Fibroblast of gingiva (primary cell): ENCODE measurements at regions not wholly inside any gene's neighbourhood (a gene's known extent, or its start where the extent isn't known, plus 50 kb on each side); places are given as distances from the start of the nearest gene placed in this dataset.

Experiments used
- DNase-seq: peaks from one replicate; pipeline ENCODE4 v3.0.0-alpha.2; 2011; ENCODE audit warnings: low read depth

DNA sequence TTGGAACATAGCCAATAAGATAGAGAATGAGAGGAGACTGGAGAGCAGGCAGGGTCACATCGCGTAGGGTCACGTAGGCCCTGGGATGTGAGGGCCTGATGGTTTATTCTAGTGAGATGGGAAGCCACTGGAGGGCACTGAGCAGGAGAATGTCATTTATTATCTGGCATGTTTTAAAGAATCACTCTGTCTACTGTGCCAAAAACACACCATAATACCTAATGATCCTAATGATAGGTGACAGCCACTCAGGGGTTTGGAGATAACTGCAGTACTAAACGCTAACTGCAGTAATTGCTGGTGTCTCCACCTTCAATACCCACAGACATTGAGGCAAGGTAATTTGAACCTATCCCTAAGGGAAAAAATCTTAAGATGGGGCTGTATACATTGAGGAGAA lies 185.4 kb downstream of the TTLL7 start:
- DNase-seq: no peak

DNA sequence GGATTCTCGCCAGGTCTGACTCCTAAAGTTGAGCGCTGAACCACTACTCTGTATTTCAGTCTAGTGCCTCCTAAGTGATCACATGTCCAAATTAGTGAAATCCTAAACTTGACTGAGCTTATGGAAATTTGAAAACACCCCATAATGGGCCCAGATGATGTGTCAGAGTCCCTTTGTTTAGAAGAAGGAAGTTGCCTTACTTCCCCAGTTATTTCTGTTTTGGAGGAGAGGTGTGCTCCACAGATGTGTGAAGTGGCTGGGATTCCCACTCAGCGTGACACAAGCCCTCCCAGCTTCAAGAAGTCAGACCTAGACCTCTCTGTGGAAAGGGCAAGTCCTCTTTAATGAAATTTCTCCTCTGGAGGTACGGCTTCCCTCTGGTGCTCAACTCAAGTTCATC lies 188.8 kb downstream of the TTLL7 start:
- DNase-seq: no peak

DNA sequence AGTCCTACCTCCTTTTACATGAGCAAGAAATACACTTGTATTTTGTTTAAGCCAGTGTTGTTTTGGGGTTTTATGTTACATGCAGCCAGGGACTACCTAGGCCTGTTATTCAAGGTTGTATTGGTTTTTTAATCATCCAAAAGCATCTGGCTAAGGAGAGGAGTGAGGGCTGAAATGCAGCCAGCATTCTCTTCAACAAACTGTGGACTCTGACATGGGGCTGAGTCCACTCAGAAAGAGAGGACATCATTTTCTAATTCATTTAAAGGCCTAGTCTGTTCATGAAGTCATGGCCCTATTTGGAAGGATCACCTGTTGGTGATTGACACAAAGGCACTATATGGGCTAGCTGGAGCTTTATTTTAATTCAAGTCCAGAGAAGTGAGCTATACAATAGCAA lies 190.4 kb downstream of the TTLL7 start:
- DNase-seq: no peak

DNA sequence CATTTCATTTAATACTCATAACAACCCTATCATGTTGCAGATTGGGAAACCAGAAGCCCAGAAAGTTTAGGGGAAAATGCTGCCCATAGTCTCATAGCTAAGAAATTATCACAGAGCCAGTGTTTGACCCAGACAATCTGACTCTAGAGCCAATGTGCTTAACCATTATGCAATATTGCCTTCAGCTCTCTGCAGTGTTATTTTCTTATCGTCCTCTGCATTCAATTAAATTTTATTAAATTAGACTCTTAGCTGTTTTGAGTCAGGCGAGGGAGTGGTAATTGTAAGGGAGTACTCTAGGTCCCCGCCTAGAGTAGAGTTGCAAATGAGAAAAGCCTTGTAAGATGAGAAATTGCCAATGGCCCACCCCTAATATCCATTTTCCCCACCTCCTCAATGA lies 191.1 kb downstream of the TTLL7 start:
- peak; percentile 70 for DNase-seq

DNA sequence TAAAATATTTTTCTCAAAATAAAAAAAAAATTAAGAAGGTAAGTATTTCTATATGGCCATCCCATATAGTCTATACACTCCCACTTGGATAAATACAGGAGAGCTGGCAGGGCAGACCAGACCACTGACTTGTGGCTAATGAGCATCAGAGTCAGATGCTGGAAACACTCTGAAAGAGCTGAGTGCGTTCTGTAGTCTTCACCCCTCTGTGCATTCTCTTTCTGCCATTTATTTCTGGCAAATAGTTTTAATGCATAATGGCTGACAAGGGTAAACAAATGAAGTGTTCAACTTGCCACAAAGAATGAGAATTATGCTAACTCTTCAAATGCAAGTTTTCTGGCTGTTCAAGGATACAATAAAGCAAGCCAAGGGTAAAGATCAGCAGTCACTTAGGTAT lies 191.7 kb downstream of the TTLL7 start:
- no peak for DNase-seq

DNA sequence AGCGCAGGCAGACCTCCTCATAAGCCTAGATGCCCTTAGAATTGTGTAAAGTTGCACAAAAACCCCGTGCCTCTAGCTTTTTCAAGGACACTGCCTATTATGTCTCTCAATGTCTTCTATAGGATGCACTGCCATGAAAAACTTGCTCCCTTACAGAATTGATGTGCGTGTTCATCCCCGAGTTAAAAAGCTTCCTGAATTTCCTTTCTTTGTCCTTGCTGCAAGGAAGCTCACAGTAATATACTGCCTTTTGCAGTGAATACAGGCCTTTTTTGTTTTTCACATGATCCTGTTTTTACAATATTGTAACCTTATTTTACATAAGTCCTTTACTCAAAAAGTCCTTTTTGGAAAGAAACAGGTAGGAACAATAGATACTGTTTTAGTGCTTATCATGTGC lies 193.0 kb downstream of the TTLL7 start:
- DNase-seq: no peak

DNA sequence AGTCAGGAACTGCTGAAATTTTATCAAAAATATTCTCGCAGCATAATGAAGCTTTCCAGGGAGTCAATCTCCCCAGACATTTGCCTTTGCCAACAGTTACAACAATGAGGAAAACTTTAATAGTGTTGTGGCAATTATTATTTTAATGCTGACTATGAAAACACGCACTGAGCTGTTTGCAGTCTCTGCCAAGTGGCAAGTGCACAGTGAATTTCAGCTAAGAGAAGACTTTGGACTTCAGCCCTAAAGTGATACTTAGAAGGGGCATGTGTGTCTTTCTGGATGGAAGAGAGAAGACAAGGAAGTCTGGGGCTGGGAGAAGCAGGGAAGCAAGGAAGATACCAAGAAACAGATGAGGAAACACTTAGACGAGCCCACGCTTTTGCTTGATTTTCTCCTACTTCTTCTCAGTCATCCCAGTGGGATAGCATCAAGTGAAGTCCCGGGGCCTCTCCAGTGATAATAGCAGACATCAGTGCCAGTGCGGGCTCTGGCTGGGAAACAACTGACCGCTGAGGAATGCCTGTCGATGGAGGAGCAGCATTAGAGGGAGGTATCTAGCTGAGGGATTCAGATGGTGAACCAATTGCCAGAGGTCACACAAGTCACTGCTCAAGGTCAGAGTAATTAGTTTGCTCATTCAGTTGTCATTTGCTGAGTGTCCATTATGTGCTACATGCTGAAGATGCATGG lies 196.3 kb downstream of the TTLL7 start:
- DNase-seq: no peak

DNA sequence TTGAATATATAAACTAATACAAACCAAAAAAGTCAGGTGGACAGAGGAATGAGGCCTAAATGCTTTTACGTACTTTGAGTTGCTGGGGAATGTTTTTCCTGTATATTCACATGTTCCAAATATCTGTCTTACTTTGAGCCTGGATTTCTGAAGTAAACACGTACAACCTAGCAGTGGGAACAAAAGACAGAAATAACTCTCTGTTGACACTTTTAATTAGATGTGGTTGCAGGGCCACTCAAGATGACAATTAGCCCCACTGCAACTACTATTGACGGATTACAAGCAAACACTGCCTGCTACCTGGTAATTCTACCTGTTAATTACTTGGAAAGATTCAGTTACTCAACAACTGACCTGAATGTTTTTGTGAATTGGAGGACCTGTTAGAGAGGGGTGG lies 196.9 kb downstream of the TTLL7 start:
- DNase-seq: no peak

DNA sequence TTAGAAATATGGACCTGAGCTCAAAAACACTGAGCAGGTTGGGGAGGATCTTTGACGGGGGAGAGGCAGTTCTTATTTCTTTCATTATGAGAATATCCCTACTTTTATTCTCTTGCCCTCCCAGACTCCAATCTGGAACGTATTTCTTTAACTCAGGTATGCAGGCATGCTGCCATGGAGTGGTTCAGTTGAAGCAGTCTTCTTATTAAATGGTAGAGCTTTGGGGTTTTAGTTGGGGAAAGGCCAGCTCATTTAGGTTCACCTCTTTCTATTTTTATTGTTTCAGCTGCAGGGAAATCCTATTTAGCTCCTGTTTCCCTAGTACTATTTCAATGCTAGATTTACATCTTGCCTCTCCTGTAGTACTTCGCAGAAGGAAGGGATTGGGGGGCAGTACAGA lies 198.9 kb downstream of the TTLL7 start:
- no peak for DNase-seq

DNA sequence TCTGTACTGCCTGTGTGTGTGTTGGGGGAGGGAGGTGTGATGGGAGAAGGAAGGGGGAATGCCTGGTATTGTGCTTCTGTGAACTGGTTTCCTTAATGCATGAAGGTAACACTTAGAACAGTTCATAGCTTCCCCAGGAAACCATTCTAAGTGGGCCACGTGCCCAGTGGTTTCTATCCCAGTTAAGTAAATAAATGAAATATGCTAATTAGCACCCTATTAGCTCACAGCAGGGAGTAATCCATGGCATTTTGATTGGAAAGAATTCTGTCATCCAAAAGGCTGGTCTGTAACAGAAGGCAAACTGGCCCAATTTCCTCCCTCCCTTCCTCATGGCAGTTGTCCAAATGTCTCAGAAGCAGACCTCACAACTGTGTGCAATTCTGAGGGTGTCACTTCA lies 199.3 kb downstream of the TTLL7 start:
- peak; percentile 81 for DNase-seq

DNA sequence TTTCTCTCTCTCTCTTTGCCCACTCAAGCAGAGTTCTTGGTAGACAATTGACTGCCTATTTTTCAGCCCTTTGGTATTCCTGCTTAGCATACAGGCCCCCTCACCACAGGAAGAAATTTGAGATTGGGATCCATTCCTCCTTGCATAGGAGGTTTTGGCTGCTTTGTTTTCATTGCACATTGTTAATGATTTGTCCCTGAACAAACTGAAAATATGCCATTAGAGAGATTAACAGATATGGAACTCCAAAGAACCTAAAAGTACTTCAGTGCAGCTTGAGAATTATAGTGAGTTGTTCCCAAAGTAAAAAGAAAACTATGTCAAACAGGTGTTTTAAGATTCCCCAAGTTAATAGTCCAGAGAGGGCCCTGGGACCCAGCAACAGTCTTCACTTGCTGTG lies 200.0 kb downstream of the TTLL7 start:
- DNase-seq: no peak

DNA sequence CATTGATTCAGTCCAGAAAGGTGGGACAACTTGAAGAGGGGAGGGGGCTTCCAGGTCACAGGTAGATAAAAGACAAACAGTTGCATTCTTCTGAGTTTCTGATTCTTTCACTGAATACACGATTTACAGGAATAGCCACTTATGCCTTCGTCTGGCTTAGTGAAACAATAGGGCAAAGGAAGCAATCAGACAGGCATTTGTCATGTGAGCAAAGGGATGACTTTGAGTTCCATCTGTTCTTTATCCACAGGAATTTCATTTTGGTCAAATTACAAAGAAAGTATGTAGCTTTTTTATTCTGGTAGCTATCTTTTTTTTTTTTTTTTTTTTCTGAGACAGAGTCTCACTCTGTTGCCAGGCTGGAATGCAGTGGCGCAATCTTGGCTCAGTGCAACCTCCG lies 202.5 kb downstream of the TTLL7 start:
- DNase-seq: peak; percentile 79

DNA sequence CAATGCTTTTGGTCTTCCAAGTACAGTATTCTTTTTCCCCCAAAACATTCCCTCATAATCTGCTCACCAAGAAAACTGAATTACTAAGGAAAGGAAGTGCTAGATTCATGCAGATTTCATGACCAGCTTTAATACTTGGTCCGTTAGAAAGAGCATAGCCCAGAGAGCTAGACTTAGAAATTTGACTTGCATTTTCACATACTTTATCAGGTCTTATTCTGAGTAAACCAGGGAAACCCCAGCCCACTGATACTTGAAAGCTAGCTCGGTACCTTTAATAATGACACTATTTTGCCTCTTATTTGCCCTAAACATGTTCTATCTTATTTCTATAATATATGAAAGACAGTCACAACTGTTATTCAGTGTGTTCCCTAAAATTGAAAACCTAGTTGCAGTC lies 204.5 kb downstream of the TTLL7 start:
- no peak for DNase-seq

DNA sequence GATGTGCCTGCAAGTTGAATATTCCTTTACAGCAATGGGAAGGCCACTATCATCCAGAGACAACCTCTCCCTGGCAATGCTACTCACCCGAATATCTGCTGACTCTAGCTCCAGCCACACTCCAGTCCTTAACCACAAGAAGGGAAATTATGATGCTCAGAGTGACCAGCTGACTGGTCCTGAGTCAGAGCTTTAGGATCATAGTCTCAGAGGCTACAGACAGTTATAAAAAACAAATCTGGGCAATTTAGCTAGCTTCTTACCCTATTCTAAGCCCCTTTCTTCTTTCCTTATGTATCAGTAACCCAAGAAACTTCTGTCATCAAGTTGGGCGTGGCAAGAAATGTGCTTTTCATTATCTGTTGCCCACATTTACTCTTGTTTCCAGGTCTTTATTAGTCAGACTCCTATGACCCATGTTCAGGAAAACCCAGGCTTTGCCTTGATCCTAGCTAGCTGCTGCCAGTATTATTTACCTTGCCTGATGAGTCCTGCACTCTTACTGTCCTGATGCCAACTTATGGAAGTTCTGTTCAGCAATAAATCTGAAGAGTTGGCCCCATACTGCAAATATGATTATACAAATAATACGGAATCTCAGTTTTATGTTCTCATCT lies 207.0 kb downstream of the TTLL7 start:
- DNase-seq: peak; percentile 21

DNA sequence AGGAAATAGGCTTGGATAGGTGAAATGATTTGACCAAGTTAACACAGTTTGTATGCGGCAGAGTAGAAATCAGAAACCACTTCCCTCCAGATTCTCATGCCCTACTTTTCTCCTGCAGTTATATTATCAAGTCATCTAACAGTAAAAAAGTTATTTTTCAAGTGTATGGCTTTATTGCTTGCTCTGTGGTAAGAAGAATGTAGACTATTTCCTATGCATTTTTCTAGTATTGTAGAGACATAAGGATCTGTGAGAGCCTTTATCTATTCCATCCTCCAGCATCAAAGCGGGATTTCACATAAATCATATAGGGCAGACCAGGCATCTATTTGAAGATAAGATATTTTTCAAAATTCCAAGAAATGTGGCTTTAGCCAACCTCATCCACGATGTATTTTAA lies 208.5 kb downstream of the TTLL7 start:
- DNase-seq: no peak

DNA sequence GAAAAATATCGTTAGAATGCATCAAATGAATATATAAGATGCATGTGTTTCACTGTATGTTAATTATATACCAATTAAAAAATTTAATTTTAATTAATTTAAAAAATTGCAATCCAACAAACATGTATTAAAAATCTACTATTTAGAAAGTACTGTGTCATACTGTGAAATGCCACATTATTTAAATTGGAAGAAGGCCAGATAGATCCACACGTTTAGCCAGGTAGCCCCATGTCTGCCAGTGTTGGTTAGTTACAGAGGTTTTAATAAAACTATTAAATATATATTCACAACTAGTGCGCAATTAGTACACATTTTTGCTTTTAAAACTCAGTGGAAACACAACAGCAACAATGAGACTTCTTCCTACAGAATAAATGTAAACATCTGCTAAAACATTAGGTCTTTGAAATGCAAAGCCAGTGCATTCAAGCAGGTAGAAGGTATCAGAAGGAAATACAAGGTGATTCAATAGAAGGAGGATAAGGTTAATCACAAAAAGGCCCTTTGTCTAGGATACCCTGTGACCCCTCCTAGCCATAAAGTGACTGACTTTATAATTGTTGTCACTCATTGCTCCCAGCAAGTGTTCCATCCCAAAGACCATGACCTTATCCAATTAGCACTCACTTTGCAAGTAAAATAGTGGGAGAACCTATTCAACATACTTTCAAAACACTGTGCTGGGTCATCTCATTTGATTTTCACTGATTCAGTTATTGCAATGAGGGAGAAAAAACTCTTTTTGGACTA lies 211.5 kb downstream of the TTLL7 start:
- no peak for DNase-seq

DNA sequence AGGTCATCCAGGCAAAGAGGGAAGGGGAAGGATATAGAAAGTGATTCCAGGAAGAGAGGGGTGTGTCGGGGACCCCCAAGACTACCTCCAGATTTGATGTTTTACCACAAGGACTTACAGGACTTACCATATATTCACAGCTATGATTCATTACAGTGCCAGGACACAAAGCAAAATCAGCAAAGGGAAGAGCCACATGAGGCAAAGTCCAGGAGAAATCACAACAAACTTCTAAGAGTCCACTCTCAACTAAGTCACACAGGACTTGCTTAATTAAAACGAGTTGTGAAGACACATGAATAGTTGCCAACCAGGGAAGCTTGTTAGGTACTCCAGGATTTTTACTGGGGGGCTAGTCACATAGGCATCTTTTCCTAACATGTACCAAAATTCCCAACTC lies 217.3 kb downstream of the TTLL7 start:
- DNase-seq: no peak

DNA sequence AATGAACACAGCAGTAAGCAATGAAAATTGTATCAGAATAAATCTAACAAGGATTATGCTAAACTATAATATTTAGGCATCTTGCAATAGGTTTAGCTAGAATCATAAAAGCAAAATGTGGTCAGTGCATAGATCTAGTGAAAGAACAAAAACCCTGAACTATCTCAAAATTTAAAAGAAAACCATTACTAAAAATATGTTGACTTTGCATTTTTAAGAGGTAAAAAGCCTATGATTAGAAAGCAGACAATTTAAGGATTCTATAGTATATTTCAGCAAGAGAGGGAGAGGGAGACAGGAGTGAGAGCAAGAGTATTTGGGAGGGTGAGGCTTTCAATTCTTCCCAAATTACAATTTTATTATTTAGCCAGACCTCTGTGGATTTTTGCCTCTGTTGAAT lies 219.4 kb downstream of the TTLL7 start:
- DNase-seq: no peak

DNA sequence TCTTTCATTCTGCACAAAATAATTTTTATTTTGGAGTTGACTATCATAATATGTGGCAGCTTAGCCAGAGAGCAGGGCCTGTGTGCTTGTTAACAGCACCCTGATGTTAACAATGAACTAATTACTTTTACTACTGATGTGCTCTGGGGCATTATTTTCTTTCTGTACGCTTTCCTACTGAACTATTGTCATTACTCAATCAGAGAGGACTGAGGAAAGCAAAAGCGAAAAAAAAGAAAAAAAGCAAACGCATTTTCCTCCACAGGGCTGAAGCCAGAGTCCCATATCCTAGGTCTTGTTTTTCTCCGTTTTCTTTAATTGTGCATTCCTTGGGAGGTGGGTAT lies 221.2 kb downstream of the TTLL7 start:
- DNase-seq: no peak

DNA sequence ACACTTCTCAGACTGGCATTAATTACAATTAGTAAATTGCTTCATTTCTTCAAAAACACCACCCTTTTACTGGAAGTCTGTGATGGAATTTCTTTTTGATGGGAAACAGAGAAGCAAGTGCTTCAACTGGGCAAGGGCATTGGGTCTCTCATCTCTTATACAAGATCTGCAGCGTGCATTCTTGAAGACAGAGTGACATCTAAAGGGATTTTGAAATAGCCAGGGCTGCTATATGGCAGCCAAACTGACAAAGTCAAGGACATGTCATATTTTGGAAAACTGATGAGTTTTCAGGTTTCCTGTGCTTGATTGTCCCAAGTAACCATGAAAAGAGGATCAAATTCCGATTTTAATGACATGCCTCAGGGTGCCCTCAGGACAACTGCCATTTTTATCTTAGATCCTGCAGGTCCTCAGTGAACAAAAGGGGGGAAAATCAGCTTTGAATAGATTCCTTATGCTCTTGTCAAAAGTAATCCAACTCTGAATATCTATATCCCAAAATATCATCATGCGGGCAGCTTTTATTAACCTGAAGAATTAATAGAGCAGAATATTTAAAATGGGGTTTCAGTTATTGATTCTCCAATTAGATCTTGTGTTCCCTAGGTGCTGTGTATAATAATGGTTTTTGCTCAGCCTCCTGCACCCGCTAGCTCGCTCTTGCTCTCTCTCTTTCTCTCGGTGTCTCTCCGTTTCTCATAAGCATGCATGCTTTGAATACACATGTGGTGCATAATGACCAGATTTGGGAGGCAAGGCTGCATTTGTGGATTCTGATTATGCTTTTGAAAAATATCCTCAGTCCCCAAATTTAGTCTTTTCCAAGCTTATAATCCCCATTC lies 221.8 kb downstream of the TTLL7 start:
- no peak for DNase-seq

DNA sequence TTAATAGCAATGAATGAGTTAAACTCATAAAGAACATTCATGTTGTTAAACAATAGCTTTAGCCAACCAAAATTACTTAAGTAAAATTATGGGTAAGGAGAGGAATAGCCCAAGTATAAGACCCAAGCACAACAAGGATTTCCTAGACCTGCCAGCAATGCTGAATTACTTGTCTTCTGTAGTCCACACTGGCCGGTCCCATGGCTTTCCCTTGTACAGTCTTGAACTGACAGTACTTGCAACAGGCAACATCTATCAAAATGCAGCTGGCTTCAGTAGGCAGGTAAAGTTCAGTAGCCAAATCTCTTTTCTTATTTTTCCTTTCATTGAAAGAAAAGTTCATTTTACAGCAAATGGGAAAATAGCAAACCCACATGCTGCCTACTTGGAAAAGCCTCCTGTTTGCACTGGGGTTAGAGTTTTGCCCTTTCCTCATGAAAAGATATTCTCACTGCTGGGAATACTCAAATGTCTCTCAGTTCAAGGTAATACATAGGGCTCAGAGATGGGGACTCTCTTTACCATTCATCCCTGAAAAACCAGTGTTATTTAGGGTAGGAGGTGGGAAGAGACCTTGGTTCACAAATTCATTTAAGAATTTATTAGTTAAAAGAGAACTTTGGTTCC lies 222.8 kb downstream of the TTLL7 start:
- no peak for DNase-seq

DNA sequence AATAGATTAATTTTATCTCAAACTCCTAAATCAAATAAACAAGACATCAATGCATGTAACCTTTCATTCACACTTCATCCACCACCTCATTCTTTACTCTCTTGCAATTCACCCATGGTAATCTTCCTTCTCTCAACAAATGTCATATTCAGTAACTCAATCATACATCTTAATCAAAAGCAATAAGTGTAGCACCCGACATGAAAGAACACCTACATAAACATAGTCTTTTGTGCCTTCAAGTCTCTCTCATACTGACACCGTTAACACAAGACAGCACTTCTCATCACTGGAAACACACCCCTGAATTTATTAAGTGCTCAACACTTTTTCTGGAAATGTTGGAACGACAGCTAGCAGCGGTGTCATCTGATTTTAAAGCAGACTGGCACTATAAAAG lies 225.9 kb downstream of the TTLL7 start:
- DNase-seq: no peak
